CD4-positive, alpha-beta T cell treated with Interleukin-1 beta for 1 hour (primary cell): ENCODE measurements at regions not wholly inside any gene's neighbourhood (a gene's known extent, or its start where the extent isn't known, plus 50 kb on each side); places are given as distances from the start of the nearest gene placed in this dataset.

Source experiments
- DNase-seq, 2 donors: peaks; one replicate each; pipeline ENCODE4 v3.0.0-alpha.2; 2020 to 2022

- no peak for DNase-seq
These were observed 286.5 kb downstream of the PCDH17 start for GRCh38 chr13:57918086-57918485.

- no peak for DNase-seq
These were observed 287.4 kb downstream of the PCDH17 start for GRCh38 chr13:57918913-57919312.

GRCh38 chr13:57925250-57925649 lies 293.7 kb downstream of the PCDH17 start:
- DNase-seq: no peak

GRCh38 chr13:57925751-57926150 lies 294.2 kb downstream of the PCDH17 start:
- DNase-seq: no peak

GRCh38 chr13:57932061-57932460 lies 300.5 kb downstream of the PCDH17 start:
- no peak for DNase-seq

GRCh38 chr13:57933606-57934005 lies 302.1 kb downstream of the PCDH17 start:
- DNase-seq: no peak

- DNase-seq: no peak
These were observed 304.4 kb downstream of the PCDH17 start for GRCh38 chr13:57935965-57936364.

GRCh38 chr13:57946361-57946760 lies 314.8 kb downstream of the PCDH17 start:
- DNase-seq: no peak

GRCh38 chr13:57948884-57949283 lies 317.3 kb downstream of the PCDH17 start:
- no peak for DNase-seq

GRCh38 chr13:57969951-57970350 lies 338.4 kb downstream of the PCDH17 start:
- DNase-seq: no peak

GRCh38 chr13:57970404-57970803 lies 338.9 kb downstream of the PCDH17 start:
- no peak for DNase-seq

GRCh38 chr13:57982782-57983181 lies 351.2 kb downstream of the PCDH17 start:
- no peak for DNase-seq

- DNase-seq: no peak
These were observed 356.7 kb downstream of the PCDH17 start for GRCh38 chr13:57988276-57988675.

GRCh38 chr13:57991041-57991440 lies 359.5 kb downstream of the PCDH17 start:
- no peak for DNase-seq

- no peak for DNase-seq
These were observed 360.9 kb downstream of the PCDH17 start for GRCh38 chr13:57992416-57992815.

- DNase-seq: no peak
These were observed 365.2 kb downstream of the PCDH17 start for GRCh38 chr13:57996717-57997116.

- no peak for DNase-seq
These were observed 373.2 kb downstream of the PCDH17 start for GRCh38 chr13:58004751-58005150.

- no peak for DNase-seq
These were observed 386.5 kb downstream of the PCDH17 start for GRCh38 chr13:58018020-58018419.

- DNase-seq: no peak
These were observed 387.3 kb downstream of the PCDH17 start for GRCh38 chr13:58018865-58019264.

- DNase-seq: no peak
These were observed 392.6 kb downstream of the PCDH17 start for GRCh38 chr13:58024103-58024502.

- no peak for DNase-seq
These were observed 394.3 kb downstream of the PCDH17 start for GRCh38 chr13:58025821-58026220.

GRCh38 chr13:58032676-58033460 lies 401.3 kb downstream of the PCDH17 start:
- DNase-seq: no peak

GRCh38 chr13:58043971-58044370 lies 412.4 kb downstream of the PCDH17 start:
- no peak for DNase-seq

GRCh38 chr13:58048670-58049069 lies 417.1 kb downstream of the PCDH17 start:
- no peak for DNase-seq

GRCh38 chr13:58051396-58051795 lies 419.9 kb downstream of the PCDH17 start:
- no peak for DNase-seq
